ENCODE measurements at regions not wholly inside any gene's neighbourhood (a gene's known extent, or its start where the extent isn't known, plus 50 kb on each side); places are given as distances from the start of the nearest gene placed in this dataset.

DNA sequence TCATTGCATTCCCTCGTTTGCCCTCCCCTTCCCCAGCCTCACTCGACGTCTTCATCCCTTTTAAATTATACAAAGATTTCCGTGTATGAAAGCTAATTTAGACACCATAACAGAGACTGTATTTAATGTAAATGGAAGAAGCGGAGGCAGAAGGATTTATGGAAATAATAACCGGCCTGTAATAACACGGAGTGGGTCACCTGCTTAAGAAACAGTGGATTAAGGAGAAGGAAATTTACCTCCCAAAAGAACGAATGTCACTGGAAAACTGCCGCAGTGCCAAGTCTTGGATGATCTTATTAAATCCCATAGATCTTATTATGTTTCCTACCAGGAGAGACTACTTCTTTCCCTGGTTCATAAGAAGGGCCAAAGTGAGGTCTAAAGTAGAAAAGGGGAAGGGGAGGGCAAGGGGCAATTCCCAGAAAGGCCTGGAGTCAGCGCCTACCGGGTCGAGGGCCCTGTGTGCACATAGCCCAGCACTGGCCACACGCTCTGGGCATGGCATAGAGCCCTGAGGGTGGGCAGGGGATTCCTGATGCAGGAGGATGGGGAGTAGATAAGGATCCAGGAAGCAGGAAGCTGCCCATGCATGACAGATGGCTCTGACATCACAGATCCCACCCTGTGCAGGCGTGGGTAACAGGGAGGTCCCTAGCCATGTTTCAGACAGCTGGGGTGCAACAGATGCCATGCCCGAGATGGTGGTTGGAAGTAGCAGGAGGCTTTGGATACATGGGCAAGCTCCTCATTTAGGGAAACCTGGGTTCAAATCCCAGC is 56.2 kb upstream of the RPL38 start:
- intact Hi-C loops (cut with DNase I) = no loop called here
- no peak for DNase-seq

DNA sequence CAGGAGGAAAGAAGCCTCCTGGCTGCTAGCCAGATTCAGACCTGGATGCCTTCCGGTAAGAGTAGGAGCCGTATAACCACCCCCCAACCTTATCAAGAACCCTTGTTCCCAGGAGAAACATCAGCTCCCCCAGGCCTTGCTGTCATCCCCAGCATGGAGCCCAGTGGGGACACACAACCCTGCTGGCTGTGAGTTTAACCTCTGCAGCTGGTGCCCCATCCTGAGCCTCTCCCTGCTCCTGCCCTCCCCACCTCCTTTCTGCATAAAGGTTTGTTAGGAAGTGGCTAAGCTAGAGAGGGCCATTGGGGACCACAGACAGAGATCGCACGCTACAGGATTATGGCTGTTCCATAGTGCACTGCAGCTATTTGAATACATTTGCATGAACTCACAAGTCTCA is 55.5 kb upstream of the RPL38 start:
- intact Hi-C loops (cut with DNase I) = no loop called here
- DNase-seq = peak in 1 of 42 donors; percentile 3

DNA sequence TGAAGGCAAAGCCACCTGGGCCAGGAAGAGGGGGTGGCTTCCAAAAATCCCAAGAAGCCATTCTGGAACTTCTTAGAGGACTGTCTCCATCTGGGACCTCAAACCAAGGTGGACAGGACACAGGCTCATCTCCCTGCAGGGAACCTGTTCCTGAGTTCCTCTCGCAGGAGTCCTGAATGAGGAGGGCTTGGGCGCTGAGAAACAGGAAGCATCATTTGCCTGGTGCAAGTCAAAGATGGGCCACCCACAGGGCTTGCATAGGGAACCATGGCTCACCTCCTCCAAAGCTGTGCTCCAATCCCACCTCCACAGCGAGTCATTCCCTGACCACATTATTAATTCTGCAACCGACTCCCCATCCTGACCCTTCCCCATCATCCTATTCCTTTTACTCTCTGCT is 55.0 kb upstream of the RPL38 start:
- intact Hi-C loops (cut with DNase I) = no loop called here
- no peak for DNase-seq

DNA sequence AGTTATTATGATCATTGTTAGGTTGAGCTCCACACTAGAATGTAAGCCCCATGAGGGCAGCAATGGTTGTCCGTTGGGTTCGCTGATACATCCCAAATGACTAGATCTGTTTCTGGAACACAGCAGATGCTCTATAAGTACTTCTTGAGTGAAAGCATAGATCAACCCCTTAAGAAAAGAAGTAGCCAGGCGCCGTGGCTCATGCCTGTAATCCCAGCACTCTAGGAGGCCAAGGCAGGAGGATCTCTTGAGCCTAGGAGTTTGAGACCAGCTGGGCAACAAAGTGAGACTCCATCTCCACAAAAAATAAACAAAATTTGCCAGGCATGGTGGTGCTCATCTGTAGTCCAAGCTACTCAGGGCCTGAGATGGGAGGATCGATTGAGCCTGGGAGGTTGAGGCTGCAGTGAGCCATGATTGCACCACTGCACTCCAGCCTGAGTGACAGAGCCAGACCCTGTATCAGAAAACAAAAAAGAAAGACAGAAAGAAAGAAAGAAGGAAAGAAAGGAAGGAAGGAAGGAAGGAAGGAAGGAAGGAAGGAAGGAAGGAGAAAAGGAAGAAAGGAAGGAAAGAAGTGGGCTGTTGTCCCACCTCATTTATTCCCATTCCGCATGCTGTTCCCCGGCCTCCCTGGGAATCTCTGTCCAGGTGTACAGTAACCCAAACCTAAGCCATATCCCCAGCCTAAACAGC is 54.4 kb upstream of the RPL38 start:
- DNase-seq = peak in 1 of 42 donors; percentile 1
- intact Hi-C loops (cut with DNase I) = no loop called here

DNA sequence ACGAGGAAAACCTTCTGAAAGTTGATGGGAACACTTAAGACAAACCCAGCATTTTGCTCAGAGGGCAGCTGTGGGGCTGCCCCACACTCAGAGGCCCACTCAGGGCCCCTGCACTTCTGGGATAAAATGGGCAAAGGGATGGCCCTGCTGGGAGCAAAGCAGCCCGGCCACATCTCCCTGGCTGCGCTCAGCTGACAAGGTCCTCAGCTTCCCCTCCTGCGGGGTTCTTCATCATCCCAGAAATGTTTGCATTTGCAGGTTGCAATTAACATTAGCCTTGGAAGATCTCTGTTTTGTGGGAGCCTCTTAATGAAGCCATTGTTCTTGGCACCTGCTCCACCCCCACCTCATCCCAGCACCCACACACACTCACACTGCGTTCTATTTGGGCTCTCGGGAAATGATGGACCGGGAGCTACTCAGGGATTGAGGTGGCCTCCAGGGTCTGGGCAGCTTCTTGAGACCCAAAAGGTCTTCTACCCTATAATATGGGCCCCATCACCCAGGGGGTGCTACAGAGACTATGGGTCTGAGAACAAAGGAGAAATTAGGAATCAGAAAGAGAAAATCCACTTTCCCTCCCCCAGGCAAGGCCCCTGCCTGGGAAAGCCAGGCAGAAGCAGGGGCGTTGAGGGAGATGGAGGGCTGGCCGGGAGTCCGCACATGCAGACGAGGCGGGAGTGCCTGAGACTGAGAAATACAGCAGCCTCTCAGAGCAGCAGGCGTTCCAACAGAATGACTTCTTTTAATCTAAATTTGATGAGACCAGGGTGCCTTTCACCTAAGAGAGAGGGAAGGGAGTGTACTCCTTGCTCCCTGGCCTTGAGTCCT is 53.7 kb upstream of the RPL38 start:
- intact Hi-C loops (cut with DNase I) = no loop called here
- peak in 1 of 42 donors; percentile 5 for DNase-seq

GRCh38 chr17:74150428-74151025 is 53.0 kb upstream of the RPL38 start:
- intact Hi-C loops (cut with DNase I) = no loop called here
- DNase-seq = peak in 1 of 42 donors; percentile 13

DNA sequence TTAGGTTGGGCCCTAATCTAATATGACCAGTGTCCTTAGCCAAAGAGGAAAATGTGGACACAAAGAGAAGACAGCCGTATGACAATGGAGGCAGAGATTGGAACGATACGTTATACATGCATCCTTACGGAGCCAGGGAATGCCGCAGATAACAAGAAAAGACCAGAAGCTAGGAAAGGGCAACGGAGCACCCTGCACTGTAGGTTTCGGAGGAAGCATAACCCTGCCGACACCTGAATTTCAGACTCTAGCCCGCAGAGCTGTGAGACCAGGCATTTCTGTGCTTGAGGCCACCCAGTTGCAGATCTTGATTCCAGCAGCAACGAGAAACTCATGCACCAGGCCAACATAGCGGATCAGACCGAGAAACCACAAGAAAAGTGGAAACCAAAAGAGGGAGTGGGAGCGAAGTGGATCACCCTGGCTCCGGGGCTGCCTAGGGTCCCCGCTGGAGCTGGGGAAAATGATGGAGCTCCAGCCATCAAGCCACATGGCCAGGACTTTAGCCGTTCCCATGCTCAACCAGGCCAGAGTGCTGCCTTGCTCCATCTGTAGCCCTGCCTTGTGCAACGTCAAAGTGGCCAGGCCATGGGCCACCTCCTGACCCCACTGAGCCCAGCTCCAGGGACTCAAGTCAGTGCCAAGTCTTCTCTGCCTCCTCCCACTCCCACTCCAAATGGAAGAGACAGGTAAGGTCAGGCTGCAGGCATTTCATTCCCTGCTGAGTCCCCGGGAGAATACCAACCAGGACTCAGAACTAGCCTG is 51.7 kb upstream of the RPL38 start:
- intact Hi-C loops (cut with DNase I) = no loop called here

GRCh38 chr17:74152591-74153455 is 50.7 kb upstream of the RPL38 start:
- peak in 1 of 42 donors; percentile 11 for DNase-seq
- intact Hi-C loops (cut with DNase I) = no loop called here

More for the DNA sequence above, 51.7 kb upstream of the RPL38 start:
- peak in 1 of 42 donors; percentile 9 for DNase-seq

DNA sequence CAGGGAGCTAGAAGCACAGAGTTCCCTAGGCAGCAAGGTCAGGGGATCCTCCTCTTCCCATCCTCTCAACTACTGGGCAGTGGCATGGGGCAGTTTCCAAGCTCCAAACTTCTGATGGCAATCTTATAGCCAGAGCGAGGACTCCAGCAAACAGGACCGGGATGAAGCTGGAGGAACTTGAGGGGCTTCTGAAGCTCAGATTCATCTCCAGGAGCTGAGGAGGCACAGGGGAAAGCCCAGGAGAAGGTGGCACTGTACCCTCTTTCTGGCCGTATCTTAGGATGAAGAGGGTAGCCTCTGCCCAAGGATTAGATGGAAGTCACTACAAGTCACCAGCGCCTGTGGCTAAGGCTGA is 50.0 kb upstream of the RPL38 start:
- DNase-seq = peak in 1 of 42 donors; percentile 5

More for the DNA sequence above, 50.0 kb upstream of the RPL38 start:
- intact Hi-C loops (cut with DNase I) = no loop called here

Measured in head of caudate nucleus (tissue), 42 donors.